ENCODE measurements at regions not wholly inside any gene's neighbourhood (a gene's known extent, or its start where the extent isn't known, plus 50 kb on each side); places are given as distances from the start of the nearest gene placed in this dataset.
"Not testable (repeated sequence)": the region's sequence is repeated elsewhere in the genome, so short reads cannot be mapped to it uniquely, and the experiment has no call there.

DNA sequence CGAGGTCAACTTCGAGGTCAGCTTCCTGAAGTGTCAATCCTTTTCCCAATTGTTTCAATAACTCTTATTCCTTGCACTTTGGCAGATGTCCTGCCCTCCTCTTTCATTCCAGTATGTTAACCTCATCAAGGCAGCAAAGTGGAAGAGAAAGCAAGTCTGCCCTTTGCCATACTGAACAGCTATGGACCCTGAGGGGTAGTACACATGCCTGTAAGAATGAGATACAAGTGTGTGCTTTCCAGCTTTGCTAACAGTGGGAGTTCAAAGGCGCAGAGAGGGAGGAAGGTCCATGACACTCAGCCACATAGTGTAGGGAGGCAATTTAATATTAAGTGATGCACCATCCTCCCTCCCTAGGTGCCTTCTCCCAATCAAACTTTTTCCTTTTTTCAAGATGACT lies 96.4 kb upstream of the ZCCHC13 start:
- DNase-seq (ENCODE audit: low read depth, low spot score) = no peak
- H3K4me3 ChIP-seq = no peak overlapping the region
- H3K9ac ChIP-seq (ENCODE audit: insufficient read length) = no peak overlapping the region
- H3K9me3 ChIP-seq (ENCODE audit: low read depth, low read length) = no peaks in the 10 kb centered on the region
- peaks cover 38% of the 10 kb centered on the region for H3K36me3 ChIP-seq (ENCODE audit: insufficient read depth, low read length)
- no peak overlapping the region for H3K27ac ChIP-seq
- TF ChIP-seq POLR2AphosphoS5 (IDR thresholded peaks at IDR 0.05; ENCODE audit: borderline replicate concordance, low read depth, low read length) (no peak), EZH2 (IDR thresholded peaks at IDR 0.05) (no peak), FOXP2 (optimal IDR thresholded peaks at IDR 0.05; ENCODE audit: control extremely low read depth, extremely low read length, insufficient read depth) (no peak)

DNA sequence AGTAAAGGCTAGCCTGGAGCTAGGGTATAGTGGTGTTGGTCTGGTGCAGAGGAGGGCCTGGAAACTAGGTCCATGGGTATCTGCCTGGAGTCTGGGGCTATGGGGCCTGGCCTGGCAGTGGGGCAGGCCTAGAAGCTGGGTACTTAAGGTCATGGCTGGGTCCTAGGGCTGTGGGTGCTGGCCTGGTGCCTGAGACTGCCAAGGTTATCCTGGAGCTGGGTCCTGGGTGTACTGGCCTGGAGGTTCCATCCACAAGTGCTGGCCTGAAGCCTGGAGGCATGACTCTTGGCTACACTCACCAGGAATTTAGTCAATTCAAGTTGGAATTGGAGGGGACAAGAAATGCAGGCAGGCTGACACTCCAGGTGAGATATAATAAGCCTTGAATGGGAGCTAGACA lies 108.4 kb upstream of the ZCCHC13 start:
- TF ChIP-seq EZH2 (IDR thresholded peaks at IDR 0.05) = no peak
- H3K4me3 ChIP-seq = no peak overlapping the region
- no peak for DNase-seq (ENCODE audit: low read depth, low spot score)
- H3K36me3 ChIP-seq (ENCODE audit: insufficient read depth, low read length) = peaks cover 5% of the 10 kb centered on the region; the same call in 1 of the 2 replicates
- H3K9me3 ChIP-seq (ENCODE audit: low read depth, low read length) = no peaks in the 10 kb centered on the region
- H3K27ac ChIP-seq = no peak overlapping the region
- H3K9ac ChIP-seq (ENCODE audit: insufficient read length) = no peak overlapping the region

DNA sequence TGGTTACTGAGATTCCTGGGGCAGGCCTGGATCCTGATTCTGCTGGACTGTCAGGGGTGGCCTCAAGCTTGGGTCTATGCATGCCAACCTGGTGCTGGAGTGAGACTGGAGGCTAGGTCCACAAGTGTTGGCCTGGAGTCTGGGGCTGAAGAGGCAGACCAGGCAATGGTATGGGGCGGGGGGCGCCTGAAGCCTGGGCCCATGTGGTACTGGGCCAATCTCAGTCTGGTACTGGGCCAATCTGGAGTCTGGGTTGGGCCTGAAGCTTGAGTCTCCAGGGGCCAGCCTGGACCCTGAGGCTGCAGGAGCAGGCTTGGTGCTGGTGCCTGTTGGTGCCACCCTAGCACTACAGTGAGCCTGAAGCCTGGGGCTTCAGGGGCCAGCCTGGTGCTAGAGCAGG lies 108.9 kb upstream of the ZCCHC13 start:
- TF ChIP-seq FOXP2 (optimal IDR thresholded peaks at IDR 0.05; ENCODE audit: control extremely low read depth, extremely low read length, insufficient read depth) (no peak), POLR2AphosphoS5 (IDR thresholded peaks at IDR 0.05; ENCODE audit: borderline replicate concordance, low read depth, low read length) (no peak), EZH2 (IDR thresholded peaks at IDR 0.05) (no peak)
- H3K36me3 ChIP-seq (ENCODE audit: insufficient read depth, low read length) = peaks cover 5% of the 10 kb centered on the region; the same call in 1 of the 2 replicates

DNA sequence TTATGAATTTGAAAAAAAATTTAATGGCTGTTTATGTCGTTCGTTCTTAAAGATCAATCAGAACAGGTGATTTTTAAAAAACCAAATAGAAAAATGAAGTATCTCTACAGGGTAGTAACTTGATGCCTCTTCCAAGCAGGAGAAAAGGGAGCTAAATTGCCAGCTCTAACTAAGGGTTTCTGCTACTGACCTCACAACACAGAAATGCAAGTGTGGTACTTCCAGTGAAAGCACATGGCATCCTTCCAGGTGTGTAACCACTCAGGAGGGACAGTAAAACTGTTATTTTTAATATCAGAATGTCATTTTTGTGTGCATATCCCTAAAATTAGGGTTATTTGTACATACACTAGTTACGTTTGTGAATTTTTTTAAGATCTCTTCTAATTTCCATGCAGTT lies 116.8 kb upstream of the ZCCHC13 start:
- DNase-seq (ENCODE audit: low read depth, low spot score) = no peak
- Histone ChIP-seq H3K9ac (ENCODE audit: insufficient read length) (no peak overlapping the region), H3K36me3 (ENCODE audit: insufficient read depth, low read length) (no peaks in the 10 kb centered on the region), H3K4me3 (no peak overlapping the region), H3K9me3 (ENCODE audit: low read depth, low read length) (no peaks in the 10 kb centered on the region), H3K27ac (no peak overlapping the region)
- TF ChIP-seq POLR2AphosphoS5 (IDR thresholded peaks at IDR 0.05; ENCODE audit: borderline replicate concordance, low read depth, low read length) = no peak
- TF ChIP-seq FOXP2 (optimal IDR thresholded peaks at IDR 0.05; ENCODE audit: control extremely low read depth, extremely low read length, insufficient read depth) = no peak
- TF ChIP-seq EZH2 (IDR thresholded peaks at IDR 0.05) = no peak

More for the DNA sequence above, 108.9 kb upstream of the ZCCHC13 start:
- no peak for DNase-seq (ENCODE audit: low read depth, low spot score)
- no peak overlapping the region for H3K9ac ChIP-seq (ENCODE audit: insufficient read length)
- H3K4me3 ChIP-seq = no peak overlapping the region
- H3K9me3 ChIP-seq (ENCODE audit: low read depth, low read length) = no peaks in the 10 kb centered on the region
- H3K27ac ChIP-seq = no peak overlapping the region

DNA sequence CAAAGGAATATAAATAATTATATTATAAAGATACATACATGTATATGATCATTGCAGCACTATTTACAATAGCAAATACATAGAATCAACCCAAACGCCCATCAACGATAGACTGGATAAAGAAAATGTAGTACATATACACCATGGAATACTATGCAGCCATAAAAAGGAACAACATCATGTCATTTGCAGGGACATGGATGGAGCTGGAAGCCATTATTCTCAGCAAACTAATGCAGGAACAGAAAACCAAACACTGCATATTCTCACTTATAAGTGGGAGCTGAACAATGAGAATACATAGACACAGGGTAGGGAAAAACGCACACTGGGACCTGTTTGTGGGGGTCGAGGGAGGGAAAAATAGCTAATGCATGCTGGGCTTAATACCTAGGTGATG lies 120.9 kb upstream of the ZCCHC13 start:
- H3K9me3 ChIP-seq (ENCODE audit: low read depth, low read length); DNase-seq (ENCODE audit: low read depth, low spot score); H3K36me3 ChIP-seq (ENCODE audit: insufficient read depth, low read length); H3K4me3 ChIP-seq; H3K9ac ChIP-seq (ENCODE audit: insufficient read length); H3K27ac ChIP-seq: not testable (repeated sequence)

DNA sequence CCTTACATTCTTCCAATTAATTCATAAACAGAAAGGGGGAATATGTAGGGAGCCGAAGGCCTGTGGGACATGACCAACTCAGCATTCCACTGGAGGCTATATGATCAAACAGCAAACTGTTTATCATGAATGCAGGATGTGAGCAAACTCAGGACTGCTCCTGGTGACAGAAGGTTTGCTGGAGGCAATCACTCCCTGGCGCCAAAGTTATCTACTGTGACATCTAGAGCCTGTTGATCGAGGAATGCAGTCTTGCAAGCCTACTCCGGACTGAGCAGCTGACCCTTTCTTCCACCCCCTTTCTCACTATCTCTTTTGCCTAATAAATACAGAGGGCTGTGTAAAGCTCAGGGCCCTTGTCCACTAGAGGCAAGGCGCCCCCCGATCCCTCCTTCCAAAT lies 122.0 kb upstream of the ZCCHC13 start:
- H3K4me3 ChIP-seq; H3K9ac ChIP-seq (ENCODE audit: insufficient read length); H3K27ac ChIP-seq; H3K9me3 ChIP-seq (ENCODE audit: low read depth, low read length); DNase-seq (ENCODE audit: low read depth, low spot score); H3K36me3 ChIP-seq (ENCODE audit: insufficient read depth, low read length): not testable (repeated sequence)

DNA sequence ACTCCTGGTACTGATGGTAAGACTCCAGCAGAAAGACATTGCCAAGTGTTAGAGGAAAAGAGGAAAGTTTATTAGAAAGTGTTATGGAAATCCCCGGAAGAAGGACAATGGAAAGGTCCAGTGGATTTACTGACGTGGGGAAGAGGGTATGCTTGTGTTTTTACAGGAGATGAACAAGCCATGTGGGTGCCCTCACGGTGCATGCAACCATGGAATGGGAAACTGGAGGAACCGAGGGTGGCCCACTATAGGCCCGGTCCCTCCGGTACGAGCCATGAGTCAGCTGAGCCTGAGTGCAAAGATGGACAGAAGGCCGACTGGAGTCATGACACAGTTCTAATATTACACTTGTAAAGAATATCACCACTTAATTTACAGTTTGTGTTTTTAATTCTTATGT lies 123.3 kb upstream of the ZCCHC13 start:
- Histone ChIP-seq H3K4me3 (no peak overlapping the region), H3K27ac (no peak overlapping the region), H3K9ac (ENCODE audit: insufficient read length) (no peak overlapping the region), H3K36me3 (ENCODE audit: insufficient read depth, low read length) (no peaks in the 10 kb centered on the region), H3K9me3 (ENCODE audit: low read depth, low read length) (no peaks in the 10 kb centered on the region)
- TF ChIP-seq FOXP2 (optimal IDR thresholded peaks at IDR 0.05; ENCODE audit: control extremely low read depth, extremely low read length, insufficient read depth) = no peak
- no peak for TF ChIP-seq POLR2AphosphoS5 (IDR thresholded peaks at IDR 0.05; ENCODE audit: borderline replicate concordance, low read depth, low read length)
- no peak for TF ChIP-seq EZH2 (IDR thresholded peaks at IDR 0.05)
- DNase-seq (ENCODE audit: low read depth, low spot score) = no peak

DNA sequence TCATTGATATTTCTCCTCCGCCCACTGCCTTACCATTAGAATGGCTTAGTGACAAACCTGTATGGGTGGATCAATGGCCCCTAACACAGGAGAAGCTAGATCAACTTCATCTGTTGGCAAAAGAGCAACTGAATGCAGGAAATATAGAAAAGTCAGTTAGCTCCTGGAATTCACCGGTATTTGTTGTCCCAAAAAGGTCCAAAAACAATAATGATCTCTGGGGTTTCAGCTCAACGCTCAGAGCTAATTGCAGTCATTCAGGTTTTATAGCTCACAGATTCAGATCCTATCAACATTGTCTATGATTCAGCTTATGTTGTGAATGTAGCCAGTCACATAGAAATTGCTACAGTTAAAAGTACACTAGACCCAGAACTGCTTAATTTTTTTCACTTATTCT lies 124.0 kb upstream of the ZCCHC13 start:
- Histone ChIP-seq H3K36me3 (ENCODE audit: insufficient read depth, low read length) (no peaks in the 10 kb centered on the region), H3K4me3 (no peak overlapping the region), H3K9me3 (ENCODE audit: low read depth, low read length) (no peaks in the 10 kb centered on the region), H3K27ac (no peak overlapping the region), H3K9ac (ENCODE audit: insufficient read length) (no peak overlapping the region)
- DNase-seq (ENCODE audit: low read depth, low spot score) = no peak
- TF ChIP-seq EZH2 (IDR thresholded peaks at IDR 0.05) (no peak), POLR2AphosphoS5 (IDR thresholded peaks at IDR 0.05; ENCODE audit: borderline replicate concordance, low read depth, low read length) (no peak), FOXP2 (optimal IDR thresholded peaks at IDR 0.05; ENCODE audit: control extremely low read depth, extremely low read length, insufficient read depth) (no peak)

DNA sequence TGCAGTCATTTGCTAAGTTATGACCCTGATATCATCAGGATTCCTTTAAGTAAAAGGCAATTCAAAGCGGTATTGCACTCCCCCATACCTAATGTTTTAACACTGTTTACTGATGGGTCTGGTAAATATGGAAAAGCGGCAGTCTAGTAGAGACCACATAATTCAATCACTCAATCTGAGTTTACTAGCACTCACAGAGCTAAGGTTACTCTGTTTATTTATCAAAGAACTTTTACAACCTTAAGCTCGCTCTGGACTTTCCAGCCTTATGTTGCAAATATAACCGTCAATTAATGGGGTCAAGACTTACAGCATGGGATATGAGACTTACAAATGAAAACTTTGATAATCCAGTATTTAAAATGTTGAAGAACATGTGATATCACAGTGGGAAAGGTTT lies 124.5 kb upstream of the ZCCHC13 start:
- no peaks in the 10 kb centered on the region for H3K9me3 ChIP-seq (ENCODE audit: low read depth, low read length)
- TF ChIP-seq EZH2 (IDR thresholded peaks at IDR 0.05) (no peak), FOXP2 (optimal IDR thresholded peaks at IDR 0.05; ENCODE audit: control extremely low read depth, extremely low read length, insufficient read depth) (no peak), POLR2AphosphoS5 (IDR thresholded peaks at IDR 0.05; ENCODE audit: borderline replicate concordance, low read depth, low read length) (no peak)
- H3K4me3 ChIP-seq = no peak overlapping the region
- H3K36me3 ChIP-seq (ENCODE audit: insufficient read depth, low read length) = no peaks in the 10 kb centered on the region
- no peak for DNase-seq (ENCODE audit: low read depth, low spot score)
- no peak overlapping the region for H3K9ac ChIP-seq (ENCODE audit: insufficient read length)
- H3K27ac ChIP-seq = no peak overlapping the region

DNA sequence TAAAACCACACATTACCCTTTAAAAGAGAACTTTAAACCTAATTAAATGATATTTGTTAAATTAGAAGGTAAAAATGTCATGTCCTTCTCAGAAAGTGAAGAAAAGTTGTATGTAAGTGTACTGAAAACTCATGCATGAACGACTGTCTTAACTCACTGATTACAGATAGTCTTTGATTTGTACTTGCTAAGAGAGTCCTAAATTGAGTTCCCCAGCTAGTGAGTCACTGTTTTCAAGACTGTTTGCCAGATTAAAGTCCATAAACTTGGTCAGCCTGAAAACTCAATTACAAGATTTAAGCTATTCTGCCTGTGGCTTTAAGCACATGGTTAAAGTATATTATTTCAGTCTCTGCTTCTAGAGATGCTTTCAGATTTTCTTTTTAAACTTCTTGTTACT lies 124.9 kb upstream of the ZCCHC13 start:
- TF ChIP-seq POLR2AphosphoS5 (IDR thresholded peaks at IDR 0.05; ENCODE audit: borderline replicate concordance, low read depth, low read length) = no peak
- no peak for TF ChIP-seq EZH2 (IDR thresholded peaks at IDR 0.05)
- no peak for TF ChIP-seq FOXP2 (optimal IDR thresholded peaks at IDR 0.05; ENCODE audit: control extremely low read depth, extremely low read length, insufficient read depth)
- no peaks in the 10 kb centered on the region for H3K36me3 ChIP-seq (ENCODE audit: insufficient read depth, low read length)

More for the DNA sequence above, 124.9 kb upstream of the ZCCHC13 start:
- H3K27ac ChIP-seq = no peak overlapping the region
- H3K9me3 ChIP-seq (ENCODE audit: low read depth, low read length) = no peaks in the 10 kb centered on the region
- H3K4me3 ChIP-seq = no peak overlapping the region
- no peak for DNase-seq (ENCODE audit: low read depth, low spot score)
- no peak overlapping the region for H3K9ac ChIP-seq (ENCODE audit: insufficient read length)

Data from SK-N-MC (cell line).